HL-60 (cell line): ENCODE measurements at regions not wholly inside any gene's neighbourhood (a gene's known extent, or its start where the extent isn't known, plus 50 kb on each side); places are given as distances from the start of the nearest gene placed in this dataset.
"Not testable (repeated sequence)": the region's sequence is repeated elsewhere in the genome, so short reads cannot be mapped to it uniquely, and the experiment has no call there.

ENCODE experiments used
- DNase-seq, 2 experiments: peaks; one replicate each; pipeline ENCODE4 v3.0.0-alpha.2; 2010 to 2020; ENCODE audit warnings: low read depth in 1 of 2, low spot score in 1 of 2
- H3K27ac ChIP-seq: fragments of 250-450 bp; sonication (Bioruptor Pico); replicated peaks from 2 replicates; pipeline ENCODE4 v1.5.1; 2020; ENCODE audit warnings: mild to moderate bottlenecking, moderate library complexity
- H3K27me3 ChIP-seq: fragments of 250-450 bp; sonication (Bioruptor Pico); 2 replicates; pipeline ENCODE4 v1.5.1; 2021; ENCODE audit warnings: mild to moderate bottlenecking, moderate library complexity; ENCODE audit not compliant: insufficient read depth, poor library complexity, severe bottlenecking
- H3K4me3 ChIP-seq: replicated peaks from 2 replicates; pipeline ENCODE4 v1.5.1; 2011; ENCODE audit warnings: mild to moderate bottlenecking, control low read depth, low read length; ENCODE audit not compliant: insufficient read depth
- GABPA ChIP-seq: IDR thresholded peaks from 2 replicates; pipeline ENCODE4 v1.6.1; 2012; ENCODE audit warnings: low read depth
- POLR2AphosphoS5 ChIP-seq: IDR thresholded peaks from 2 replicates; pipeline ENCODE4 v1.6.1; 2012; ENCODE audit warnings: low read depth
- SPI1 ChIP-seq: IDR thresholded peaks from 2 replicates; pipeline ENCODE4 v1.6.1; 2012; ENCODE audit warnings: low read depth, mild to moderate bottlenecking, borderline replicate concordance
- TF ChIP-seq, protein P1 (sequence below): IDR thresholded peaks from 2 replicates; pipeline ENCODE4 v1.6.1; 2012; ENCODE audit warnings: low read depth; ENCODE audit not compliant: insufficient replicate concordance
- TF ChIP-seq, protein P2 (sequence below): IDR thresholded peaks from one replicate; pipeline ENCODE4 v1.5.1; 2011; ENCODE audit warnings: low read length, control low read depth, inconsistent platforms; ENCODE audit not compliant: insufficient read depth

DNA sequence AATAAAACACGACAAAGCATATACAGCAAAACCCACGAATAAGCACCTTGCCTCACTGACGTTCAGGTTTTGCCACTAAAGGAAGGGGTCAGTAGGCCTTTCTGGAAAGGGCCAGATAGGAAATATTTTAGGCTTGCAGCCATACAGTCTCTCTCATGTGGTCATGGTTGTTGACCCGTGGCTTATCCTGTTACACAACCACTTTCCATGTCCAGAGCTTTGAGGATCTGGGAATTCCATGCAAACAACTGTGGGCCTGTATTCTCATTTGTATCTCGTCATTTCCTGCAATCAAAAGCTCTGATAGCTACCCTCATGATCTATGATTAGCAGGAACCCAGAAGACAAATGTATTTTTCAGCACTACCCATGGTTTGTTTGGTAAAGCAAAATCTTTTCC is 108.3 kb downstream of the DRD1 start:
- no peak overlapping the region for H3K27ac ChIP-seq
- H3K27me3 ChIP-seq = no peaks in the 10 kb centered on the region
- TF ChIP-seq, protein P1, sequence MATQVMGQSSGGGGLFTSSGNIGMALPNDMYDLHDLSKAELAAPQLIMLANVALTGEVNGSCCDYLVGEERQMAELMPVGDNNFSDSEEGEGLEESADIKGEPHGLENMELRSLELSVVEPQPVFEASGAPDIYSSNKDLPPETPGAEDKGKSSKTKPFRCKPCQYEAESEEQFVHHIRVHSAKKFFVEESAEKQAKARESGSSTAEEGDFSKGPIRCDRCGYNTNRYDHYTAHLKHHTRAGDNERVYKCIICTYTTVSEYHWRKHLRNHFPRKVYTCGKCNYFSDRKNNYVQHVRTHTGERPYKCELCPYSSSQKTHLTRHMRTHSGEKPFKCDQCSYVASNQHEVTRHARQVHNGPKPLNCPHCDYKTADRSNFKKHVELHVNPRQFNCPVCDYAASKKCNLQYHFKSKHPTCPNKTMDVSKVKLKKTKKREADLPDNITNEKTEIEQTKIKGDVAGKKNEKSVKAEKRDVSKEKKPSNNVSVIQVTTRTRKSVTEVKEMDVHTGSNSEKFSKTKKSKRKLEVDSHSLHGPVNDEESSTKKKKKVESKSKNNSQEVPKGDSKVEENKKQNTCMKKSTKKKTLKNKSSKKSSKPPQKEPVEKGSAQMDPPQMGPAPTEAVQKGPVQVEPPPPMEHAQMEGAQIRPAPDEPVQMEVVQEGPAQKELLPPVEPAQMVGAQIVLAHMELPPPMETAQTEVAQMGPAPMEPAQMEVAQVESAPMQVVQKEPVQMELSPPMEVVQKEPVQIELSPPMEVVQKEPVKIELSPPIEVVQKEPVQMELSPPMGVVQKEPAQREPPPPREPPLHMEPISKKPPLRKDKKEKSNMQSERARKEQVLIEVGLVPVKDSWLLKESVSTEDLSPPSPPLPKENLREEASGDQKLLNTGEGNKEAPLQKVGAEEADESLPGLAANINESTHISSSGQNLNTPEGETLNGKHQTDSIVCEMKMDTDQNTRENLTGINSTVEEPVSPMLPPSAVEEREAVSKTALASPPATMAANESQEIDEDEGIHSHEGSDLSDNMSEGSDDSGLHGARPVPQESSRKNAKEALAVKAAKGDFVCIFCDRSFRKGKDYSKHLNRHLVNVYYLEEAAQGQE = no peak
- TF ChIP-seq POLR2AphosphoS5 (no peak), GABPA (no peak), SPI1 (no peak)
- TF ChIP-seq, protein P2, sequence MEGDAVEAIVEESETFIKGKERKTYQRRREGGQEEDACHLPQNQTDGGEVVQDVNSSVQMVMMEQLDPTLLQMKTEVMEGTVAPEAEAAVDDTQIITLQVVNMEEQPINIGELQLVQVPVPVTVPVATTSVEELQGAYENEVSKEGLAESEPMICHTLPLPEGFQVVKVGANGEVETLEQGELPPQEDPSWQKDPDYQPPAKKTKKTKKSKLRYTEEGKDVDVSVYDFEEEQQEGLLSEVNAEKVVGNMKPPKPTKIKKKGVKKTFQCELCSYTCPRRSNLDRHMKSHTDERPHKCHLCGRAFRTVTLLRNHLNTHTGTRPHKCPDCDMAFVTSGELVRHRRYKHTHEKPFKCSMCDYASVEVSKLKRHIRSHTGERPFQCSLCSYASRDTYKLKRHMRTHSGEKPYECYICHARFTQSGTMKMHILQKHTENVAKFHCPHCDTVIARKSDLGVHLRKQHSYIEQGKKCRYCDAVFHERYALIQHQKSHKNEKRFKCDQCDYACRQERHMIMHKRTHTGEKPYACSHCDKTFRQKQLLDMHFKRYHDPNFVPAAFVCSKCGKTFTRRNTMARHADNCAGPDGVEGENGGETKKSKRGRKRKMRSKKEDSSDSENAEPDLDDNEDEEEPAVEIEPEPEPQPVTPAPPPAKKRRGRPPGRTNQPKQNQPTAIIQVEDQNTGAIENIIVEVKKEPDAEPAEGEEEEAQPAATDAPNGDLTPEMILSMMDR = no peak
- DNase-seq = no peak
- no peak overlapping the region for H3K4me3 ChIP-seq

GRCh38 chr5:175331173-175332036 is 112.6 kb downstream of the DRD1 start:
- not testable (repeated sequence) for H3K27ac ChIP-seq, H3K27me3 ChIP-seq, DNase-seq, H3K4me3 ChIP-seq

GRCh38 chr5:175329976-175330375 is 114.0 kb downstream of the DRD1 start:
- no peak for DNase-seq
- H3K27ac ChIP-seq = no peak overlapping the region
- H3K27me3 ChIP-seq = peaks cover 3% of the 10 kb centered on the region
- H3K4me3 ChIP-seq = no peak overlapping the region
- TF ChIP-seq, protein P2 = no peak
- TF ChIP-seq POLR2AphosphoS5 (no peak), SPI1 (no peak), GABPA (no peak)
- TF ChIP-seq, protein P1 = no peak

DNA sequence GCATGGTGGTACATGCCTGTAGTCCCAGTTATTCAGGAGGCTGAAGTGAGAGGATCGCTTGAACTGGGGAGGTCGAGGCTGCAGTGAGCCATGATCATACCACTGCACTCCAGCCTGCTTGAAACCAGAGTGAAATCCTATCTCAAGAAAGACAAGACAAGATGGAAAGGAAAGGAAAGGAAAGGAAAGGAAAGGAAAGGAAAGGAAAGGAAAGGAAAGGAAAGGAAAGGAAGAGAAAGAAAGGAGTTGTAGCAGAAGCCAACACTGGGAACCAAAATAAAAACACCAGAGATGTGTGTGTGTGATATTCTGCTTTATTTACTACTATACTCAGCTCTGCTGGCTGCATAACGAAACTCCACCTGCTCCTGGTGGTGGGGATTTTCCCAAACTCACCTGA is 115.3 kb downstream of the DRD1 start:
- Histone ChIP-seq H3K27me3 (peaks cover 3% of the 10 kb centered on the region), H3K27ac (no peak overlapping the region), H3K4me3 (no peak overlapping the region)
- no peak for DNase-seq
- TF ChIP-seq SPI1 = no peak
- no peak for TF ChIP-seq GABPA
- TF ChIP-seq, protein P1 = no peak
- no peak for TF ChIP-seq POLR2AphosphoS5
- TF ChIP-seq, protein P2 = no peak
